ENCODE measurements at regions not wholly inside any gene's neighbourhood (a gene's known extent, or its start where the extent isn't known, plus 50 kb on each side); places are given as distances from the start of the nearest gene placed in this dataset.

DNA sequence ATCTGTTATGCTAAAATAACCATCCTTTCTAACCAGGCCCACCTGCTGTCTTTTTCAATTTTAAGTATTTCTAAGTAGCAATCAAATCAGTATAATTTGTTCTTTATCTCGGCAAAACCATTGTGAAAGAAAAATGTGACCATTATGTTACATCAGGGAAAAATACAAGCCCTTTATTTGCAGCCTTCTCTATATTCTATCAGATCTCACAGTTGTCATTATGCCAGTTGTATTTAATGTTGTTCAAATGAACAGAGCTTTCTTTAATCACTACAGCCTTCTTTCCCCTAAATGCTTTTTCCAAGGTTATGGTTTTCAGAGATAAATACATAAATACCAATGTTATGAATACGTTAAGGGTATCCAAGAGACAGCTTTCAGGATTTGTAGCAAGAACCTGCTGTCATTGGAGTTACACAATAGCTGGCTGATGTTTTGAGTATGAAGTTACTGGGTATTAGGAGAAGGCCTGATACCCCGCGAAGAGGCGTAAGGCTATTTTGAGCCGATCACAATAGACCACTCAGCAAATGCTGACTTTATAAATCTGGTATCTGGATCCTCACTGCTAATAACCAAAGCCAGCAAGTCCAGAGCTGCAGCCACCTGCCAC is 406.3 kb downstream of the CADM1 start:
- intact Hi-C loops (cut with micrococcal nuclease; ENCODE audit: unreplicated experiment) (no loop called here), in situ Hi-C loops (cut with HindIII; ENCODE audit: low pct_unique_long_range_greater_than_20kb, low sequenced_read_pairs) (no loop called here)
- POLR2A ChIA-PET: no interaction called here
- no TSS peak for BruUV-seq (replicated peaks)
- no peak for ATAC-seq
- CTCF ChIA-PET: no interaction called here
- Histone ChIP-seq H3K27ac (ENCODE audit: low read length) (no peak overlapping the region), H3K4me3 (ENCODE audit: low read depth in 2 of 2, low read length in 2 of 2) (no peak overlapping the region), H3K4me1 (ENCODE audit: control insufficient read depth, insufficient read depth, low read length) (no peaks in the 10 kb centered on the region), H3K27me3 (ENCODE audit: control insufficient read depth, insufficient read depth, low read length) (no peaks in the 10 kb centered on the region), H3K9me3 (ENCODE audit: control insufficient read depth, insufficient read depth, low read depth, low read length) (no peaks in the 10 kb centered on the region), H3K36me3 (ENCODE audit: control insufficient read depth, insufficient read depth, low read length) (no peaks in the 10 kb centered on the region)
- TF ChIP-seq TCF7L2 (IDR thresholded peaks at IDR 0.05; ENCODE audit: low read depth, low read length): no peak
- TF ChIP-seq POLR2AphosphoS5 (IDR thresholded peaks at IDR 0.05; ENCODE audit: low read depth, low read length): no peak
- no peak for TF ChIP-seq SIN3A (IDR thresholded peaks at IDR 0.05; ENCODE audit: borderline replicate concordance, insufficient read depth, low read depth, low read length)
- TF ChIP-seq, protein P1, sequence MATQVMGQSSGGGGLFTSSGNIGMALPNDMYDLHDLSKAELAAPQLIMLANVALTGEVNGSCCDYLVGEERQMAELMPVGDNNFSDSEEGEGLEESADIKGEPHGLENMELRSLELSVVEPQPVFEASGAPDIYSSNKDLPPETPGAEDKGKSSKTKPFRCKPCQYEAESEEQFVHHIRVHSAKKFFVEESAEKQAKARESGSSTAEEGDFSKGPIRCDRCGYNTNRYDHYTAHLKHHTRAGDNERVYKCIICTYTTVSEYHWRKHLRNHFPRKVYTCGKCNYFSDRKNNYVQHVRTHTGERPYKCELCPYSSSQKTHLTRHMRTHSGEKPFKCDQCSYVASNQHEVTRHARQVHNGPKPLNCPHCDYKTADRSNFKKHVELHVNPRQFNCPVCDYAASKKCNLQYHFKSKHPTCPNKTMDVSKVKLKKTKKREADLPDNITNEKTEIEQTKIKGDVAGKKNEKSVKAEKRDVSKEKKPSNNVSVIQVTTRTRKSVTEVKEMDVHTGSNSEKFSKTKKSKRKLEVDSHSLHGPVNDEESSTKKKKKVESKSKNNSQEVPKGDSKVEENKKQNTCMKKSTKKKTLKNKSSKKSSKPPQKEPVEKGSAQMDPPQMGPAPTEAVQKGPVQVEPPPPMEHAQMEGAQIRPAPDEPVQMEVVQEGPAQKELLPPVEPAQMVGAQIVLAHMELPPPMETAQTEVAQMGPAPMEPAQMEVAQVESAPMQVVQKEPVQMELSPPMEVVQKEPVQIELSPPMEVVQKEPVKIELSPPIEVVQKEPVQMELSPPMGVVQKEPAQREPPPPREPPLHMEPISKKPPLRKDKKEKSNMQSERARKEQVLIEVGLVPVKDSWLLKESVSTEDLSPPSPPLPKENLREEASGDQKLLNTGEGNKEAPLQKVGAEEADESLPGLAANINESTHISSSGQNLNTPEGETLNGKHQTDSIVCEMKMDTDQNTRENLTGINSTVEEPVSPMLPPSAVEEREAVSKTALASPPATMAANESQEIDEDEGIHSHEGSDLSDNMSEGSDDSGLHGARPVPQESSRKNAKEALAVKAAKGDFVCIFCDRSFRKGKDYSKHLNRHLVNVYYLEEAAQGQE (IDR thresholded peaks at IDR 0.05; ENCODE audit: insufficient read depth in 1 of 2, low read depth in 2 of 2, low read length in 1 of 2): no peak
- TF ChIP-seq, protein P2, sequence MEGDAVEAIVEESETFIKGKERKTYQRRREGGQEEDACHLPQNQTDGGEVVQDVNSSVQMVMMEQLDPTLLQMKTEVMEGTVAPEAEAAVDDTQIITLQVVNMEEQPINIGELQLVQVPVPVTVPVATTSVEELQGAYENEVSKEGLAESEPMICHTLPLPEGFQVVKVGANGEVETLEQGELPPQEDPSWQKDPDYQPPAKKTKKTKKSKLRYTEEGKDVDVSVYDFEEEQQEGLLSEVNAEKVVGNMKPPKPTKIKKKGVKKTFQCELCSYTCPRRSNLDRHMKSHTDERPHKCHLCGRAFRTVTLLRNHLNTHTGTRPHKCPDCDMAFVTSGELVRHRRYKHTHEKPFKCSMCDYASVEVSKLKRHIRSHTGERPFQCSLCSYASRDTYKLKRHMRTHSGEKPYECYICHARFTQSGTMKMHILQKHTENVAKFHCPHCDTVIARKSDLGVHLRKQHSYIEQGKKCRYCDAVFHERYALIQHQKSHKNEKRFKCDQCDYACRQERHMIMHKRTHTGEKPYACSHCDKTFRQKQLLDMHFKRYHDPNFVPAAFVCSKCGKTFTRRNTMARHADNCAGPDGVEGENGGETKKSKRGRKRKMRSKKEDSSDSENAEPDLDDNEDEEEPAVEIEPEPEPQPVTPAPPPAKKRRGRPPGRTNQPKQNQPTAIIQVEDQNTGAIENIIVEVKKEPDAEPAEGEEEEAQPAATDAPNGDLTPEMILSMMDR (IDR thresholded peaks at IDR 0.05): no peak
- DNase-seq (ENCODE audit: low read depth, low spot score): no peak

DNA sequence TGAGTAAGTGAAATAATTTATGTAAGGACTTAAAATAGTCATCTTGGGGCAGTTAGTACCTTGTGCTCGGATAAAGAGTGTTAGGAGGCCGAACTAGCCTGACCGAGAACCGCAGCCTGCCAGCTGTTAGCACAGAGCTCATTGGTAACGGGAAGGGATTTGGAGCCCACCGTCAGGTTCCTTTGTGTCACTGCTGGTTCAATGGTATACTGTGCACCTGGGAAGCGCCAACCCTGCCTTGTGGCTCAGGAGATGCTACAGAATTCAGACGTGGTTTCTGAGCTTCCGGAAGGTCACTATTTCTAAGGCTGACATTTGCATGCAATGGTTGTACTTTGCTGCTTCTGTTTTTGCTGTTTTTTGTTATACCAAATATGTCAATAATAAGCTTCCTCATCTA is 403.5 kb downstream of the CADM1 start:
- Histone ChIP-seq H3K4me3 (ENCODE audit: low read depth in 2 of 2, low read length in 2 of 2) (no peak overlapping the region), H3K36me3 (ENCODE audit: control insufficient read depth, insufficient read depth, low read length) (no peaks in the 10 kb centered on the region), H3K9me3 (ENCODE audit: control insufficient read depth, insufficient read depth, low read depth, low read length) (no peaks in the 10 kb centered on the region), H3K27ac (ENCODE audit: low read length) (no peak overlapping the region), H3K27me3 (ENCODE audit: control insufficient read depth, insufficient read depth, low read length) (no peaks in the 10 kb centered on the region), H3K4me1 (ENCODE audit: control insufficient read depth, insufficient read depth, low read length) (no peaks in the 10 kb centered on the region)
- no peak for ATAC-seq
- POLR2A ChIA-PET: no interaction called here
- intact Hi-C loops (cut with micrococcal nuclease; ENCODE audit: unreplicated experiment): no loop called here
- CTCF ChIA-PET: no interaction called here
- DNase-seq (ENCODE audit: low read depth, low spot score): no peak
- TF ChIP-seq, protein P2 (IDR thresholded peaks at IDR 0.05): no peak
- no peak for TF ChIP-seq POLR2AphosphoS5 (IDR thresholded peaks at IDR 0.05; ENCODE audit: low read depth, low read length)
- no peak for TF ChIP-seq SIN3A (IDR thresholded peaks at IDR 0.05; ENCODE audit: borderline replicate concordance, insufficient read depth, low read depth, low read length)
- no peak for TF ChIP-seq TCF7L2 (IDR thresholded peaks at IDR 0.05; ENCODE audit: low read depth, low read length)
- TF ChIP-seq, protein P1 (IDR thresholded peaks at IDR 0.05; ENCODE audit: insufficient read depth in 1 of 2, low read depth in 2 of 2, low read length in 1 of 2): no peak
- BruUV-seq (replicated peaks): no TSS peak
- in situ Hi-C loops (cut with HindIII; ENCODE audit: low pct_unique_long_range_greater_than_20kb, low sequenced_read_pairs): no loop called here

All from Panc1 (cell line).